DND-41 (cell line): ENCODE measurements at regions not wholly inside any gene's neighbourhood (a gene's known extent, or its start where the extent isn't known, plus 50 kb on each side); places are given as distances from the start of the nearest gene placed in this dataset.

ENCODE experiments used
- ATAC-seq: fragments of 200-7000 bp; cut with Tn5 transposase; 3 replicates; pipeline ENCODE4 v1.9.1; 2021; ENCODE audit warnings: low read depth; ENCODE audit not compliant: insufficient read depth
- DNase-seq: peaks from one replicate; pipeline ENCODE4 v3.0.0-alpha.2; 2020
- H2AFZ ChIP-seq: 2 replicates; pipeline ENCODE4 v1.6.0; 2012; ENCODE audit warnings: low read depth, low read length
- H3K27ac ChIP-seq: 2 replicates; pipeline ENCODE4 v1.5.1; 2012; ENCODE audit warnings: low read length, inconsistent platforms
- H3K27me3 ChIP-seq: fragments of 200-600 bp; sonication (generic); 2 replicates; pipeline ENCODE4 v1.6.0; 2012; ENCODE audit warnings: low read length, mild to moderate bottlenecking, inconsistent platforms; ENCODE audit not compliant: insufficient read depth, poor library complexity
- H3K36me3 ChIP-seq: 2 replicates; pipeline ENCODE4 v1.5.1; 2012; ENCODE audit warnings: low read length, inconsistent platforms; ENCODE audit not compliant: insufficient read depth
- H3K4me1 ChIP-seq: 2 replicates; pipeline ENCODE4 v1.5.1; 2012; ENCODE audit warnings: mild to moderate bottlenecking, low read length; ENCODE audit not compliant: insufficient read depth
- H3K4me2 ChIP-seq: 2 replicates; pipeline ENCODE4 v1.6.0; 2012; ENCODE audit warnings: mild to moderate bottlenecking, moderate library complexity, low read length, inconsistent platforms; ENCODE audit not compliant: insufficient read depth
- H3K4me3 ChIP-seq, 2 experiments: fragments of 200-600 bp in 1 of 2; shearing (Covaris generic) in 1 of 2; 2 replicates each; pipeline ENCODE4 v1.5.1; 2012 to 2016; ENCODE audit warnings: inconsistent platforms in 2 of 2, low read length in 2 of 2, mild to moderate bottlenecking in 2 of 2, low read depth in 1 of 2, moderate library complexity in 1 of 2
- H3K79me2 ChIP-seq: 2 replicates; pipeline ENCODE4 v1.6.0; 2012; ENCODE audit warnings: low read length, inconsistent platforms; ENCODE audit not compliant: insufficient read depth
- H3K9ac ChIP-seq: 2 replicates; pipeline ENCODE4 v1.6.0; 2012; ENCODE audit warnings: low read depth, mild to moderate bottlenecking, inconsistent platforms, low read length, moderate library complexity
- H3K9me3 ChIP-seq: 2 replicates; pipeline ENCODE4 v1.5.1; 2012; ENCODE audit warnings: low read length, moderate library complexity, mild to moderate bottlenecking, inconsistent platforms; ENCODE audit not compliant: insufficient read depth, severe bottlenecking
- H4K20me1 ChIP-seq: 2 replicates; pipeline ENCODE4 v1.6.0; 2012; ENCODE audit warnings: low read length; ENCODE audit not compliant: insufficient read depth
- EZH2 ChIP-seq: IDR thresholded peaks from 3 replicates; pipeline ENCODE4 v1.6.1; 2012; ENCODE audit warnings: borderline replicate concordance, low read depth, mild to moderate bottlenecking, moderate library complexity, low read length, inconsistent platforms; ENCODE audit not compliant: severe bottlenecking
- TF ChIP-seq, protein P1 (sequence below): IDR thresholded peaks from 2 replicates; pipeline ENCODE4 v1.5.1; 2012; ENCODE audit warnings: borderline replicate concordance, low read length, moderate library complexity, mild to moderate bottlenecking; ENCODE audit not compliant: poor library complexity, severe bottlenecking; ENCODE audit errors: extremely low read depth

DNA sequence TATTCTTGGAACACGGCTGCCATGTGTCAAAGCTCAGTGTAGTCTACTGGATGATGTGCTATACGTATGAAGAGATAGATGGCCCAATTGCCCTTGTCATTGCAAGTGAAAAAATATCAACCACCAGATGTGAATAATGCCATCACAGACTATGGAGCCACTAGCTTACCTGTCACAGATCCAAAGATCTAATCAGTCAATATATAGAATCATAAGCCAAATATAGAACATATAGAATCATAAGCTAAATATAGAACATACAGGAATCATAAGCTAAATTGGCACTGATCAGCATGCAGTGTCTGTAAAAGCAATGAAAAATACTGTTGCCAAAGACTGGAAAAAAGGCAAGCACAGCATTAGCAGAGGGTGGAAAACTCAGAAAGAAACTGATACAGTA is 1656.9 kb upstream of the RAG2 start:
- TF ChIP-seq EZH2 = no peak
- TF ChIP-seq, protein P1, sequence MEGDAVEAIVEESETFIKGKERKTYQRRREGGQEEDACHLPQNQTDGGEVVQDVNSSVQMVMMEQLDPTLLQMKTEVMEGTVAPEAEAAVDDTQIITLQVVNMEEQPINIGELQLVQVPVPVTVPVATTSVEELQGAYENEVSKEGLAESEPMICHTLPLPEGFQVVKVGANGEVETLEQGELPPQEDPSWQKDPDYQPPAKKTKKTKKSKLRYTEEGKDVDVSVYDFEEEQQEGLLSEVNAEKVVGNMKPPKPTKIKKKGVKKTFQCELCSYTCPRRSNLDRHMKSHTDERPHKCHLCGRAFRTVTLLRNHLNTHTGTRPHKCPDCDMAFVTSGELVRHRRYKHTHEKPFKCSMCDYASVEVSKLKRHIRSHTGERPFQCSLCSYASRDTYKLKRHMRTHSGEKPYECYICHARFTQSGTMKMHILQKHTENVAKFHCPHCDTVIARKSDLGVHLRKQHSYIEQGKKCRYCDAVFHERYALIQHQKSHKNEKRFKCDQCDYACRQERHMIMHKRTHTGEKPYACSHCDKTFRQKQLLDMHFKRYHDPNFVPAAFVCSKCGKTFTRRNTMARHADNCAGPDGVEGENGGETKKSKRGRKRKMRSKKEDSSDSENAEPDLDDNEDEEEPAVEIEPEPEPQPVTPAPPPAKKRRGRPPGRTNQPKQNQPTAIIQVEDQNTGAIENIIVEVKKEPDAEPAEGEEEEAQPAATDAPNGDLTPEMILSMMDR = no peak
- no peaks in the 10 kb centered on the region for H3K36me3 ChIP-seq
- H3K27ac ChIP-seq = no peak overlapping the region
- no peak overlapping the region for H3K4me3 ChIP-seq
- H3K9me3 ChIP-seq = no peaks in the 10 kb centered on the region
- no peaks in the 10 kb centered on the region for H4K20me1 ChIP-seq
- H3K9ac ChIP-seq = no peak overlapping the region
- H3K27me3 ChIP-seq = no peaks in the 10 kb centered on the region
- H2AFZ ChIP-seq = no peak overlapping the region
- H3K4me1 ChIP-seq = no peaks in the 10 kb centered on the region
- H3K79me2 ChIP-seq = no peaks in the 10 kb centered on the region
- ATAC-seq = no peak
- DNase-seq = no peak
- H3K4me2 ChIP-seq = no peak overlapping the region

DNA sequence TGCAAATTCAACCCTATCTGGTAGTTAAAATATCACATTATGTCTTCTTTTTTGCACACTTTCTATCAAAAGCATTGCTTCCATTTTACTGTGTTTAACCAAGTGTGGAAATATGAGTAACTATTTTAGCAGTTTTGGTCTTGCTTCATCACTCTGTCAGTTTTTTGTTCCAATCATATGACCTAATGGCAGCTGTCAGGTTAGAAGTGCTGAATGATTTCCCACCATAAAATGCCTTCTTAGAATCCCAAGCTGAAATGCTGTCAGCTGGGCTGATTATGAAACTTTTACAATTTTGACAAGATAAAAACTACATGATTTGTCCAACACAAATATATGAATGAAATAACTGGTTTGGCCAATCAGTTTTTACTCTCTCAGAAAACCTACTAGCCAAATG is 1654.6 kb upstream of the RAG2 start:
- ATAC-seq (no peak), DNase-seq (no peak)
- TF ChIP-seq, protein P1 = no peak
- TF ChIP-seq EZH2 = no peak
- no peak overlapping the region for H3K9ac ChIP-seq
- no peak overlapping the region for H3K27ac ChIP-seq
- H3K36me3 ChIP-seq = no peaks in the 10 kb centered on the region
- H3K27me3 ChIP-seq = no peaks in the 10 kb centered on the region
- no peaks in the 10 kb centered on the region for H3K79me2 ChIP-seq
- no peaks in the 10 kb centered on the region for H4K20me1 ChIP-seq
- no peaks in the 10 kb centered on the region for H3K4me1 ChIP-seq
- H2AFZ ChIP-seq = no peak overlapping the region
- H3K9me3 ChIP-seq = no peaks in the 10 kb centered on the region
- no peak overlapping the region for H3K4me2 ChIP-seq
- H3K4me3 ChIP-seq = no peak overlapping the region

DNA sequence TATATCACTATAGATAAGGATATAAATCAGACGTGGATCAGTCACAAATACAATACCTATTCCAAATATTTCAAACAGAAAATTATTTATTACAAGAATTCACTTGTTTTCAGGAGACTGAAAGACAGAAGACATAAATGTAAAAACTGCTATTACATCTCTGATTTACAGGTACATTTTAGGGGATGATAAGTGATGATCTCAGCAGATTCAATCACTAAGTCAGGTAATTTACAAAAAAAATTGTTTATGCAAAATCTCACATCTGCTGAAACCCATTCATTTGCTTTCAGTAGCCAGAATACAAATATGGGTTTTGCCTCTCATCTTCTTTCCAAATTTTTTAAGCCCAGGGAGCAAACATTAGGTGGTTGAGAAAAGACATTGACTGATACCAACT is 1648.4 kb upstream of the RAG2 start:
- ATAC-seq (no peak), DNase-seq (no peak)
- Histone ChIP-seq H2AFZ (no peak overlapping the region), H3K9ac (no peak overlapping the region), H3K9me3 (no peaks in the 10 kb centered on the region), H3K36me3 (no peaks in the 10 kb centered on the region), H4K20me1 (no peaks in the 10 kb centered on the region), H3K4me3 (no peak overlapping the region), H3K27ac (no peak overlapping the region), H3K27me3 (no peaks in the 10 kb centered on the region), H3K4me2 (no peak overlapping the region), H3K79me2 (no peaks in the 10 kb centered on the region), H3K4me1 (no peaks in the 10 kb centered on the region)
- TF ChIP-seq EZH2 = no peak
- TF ChIP-seq, protein P1 = no peak

DNA sequence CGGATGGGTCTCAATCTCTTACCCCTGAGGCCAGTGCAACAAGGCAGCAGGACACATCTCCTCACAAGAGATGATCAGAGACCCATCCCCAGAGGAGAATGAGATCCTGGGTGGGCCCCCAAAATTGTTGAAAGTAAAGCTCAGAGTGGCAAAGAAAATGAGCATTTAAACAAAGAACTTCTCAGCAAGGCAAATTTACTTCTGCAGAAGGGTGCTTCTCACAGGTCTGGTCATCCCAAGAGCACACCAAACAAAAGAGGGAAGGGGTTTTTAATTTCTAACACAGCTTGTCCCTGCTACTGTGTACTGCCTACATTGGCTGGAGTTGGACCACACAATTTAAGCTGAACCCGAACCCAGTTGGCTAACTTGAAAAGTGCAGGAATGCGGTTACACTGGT is 1628.6 kb upstream of the RAG2 start:
- H3K36me3 ChIP-seq = no peaks in the 10 kb centered on the region
- DNase-seq (no peak), ATAC-seq (no peak)
- H3K79me2 ChIP-seq = no peaks in the 10 kb centered on the region
- no peak overlapping the region for H3K9ac ChIP-seq
- H3K27me3 ChIP-seq = no peaks in the 10 kb centered on the region
- no peak overlapping the region for H3K4me2 ChIP-seq
- no peak for TF ChIP-seq EZH2
- TF ChIP-seq, protein P1 = no peak
- no peak overlapping the region for H3K27ac ChIP-seq
- no peak overlapping the region for H3K4me3 ChIP-seq
- H3K4me1 ChIP-seq = no peaks in the 10 kb centered on the region
- H4K20me1 ChIP-seq = no peaks in the 10 kb centered on the region
- H3K9me3 ChIP-seq = peaks cover 7% of the 10 kb centered on the region
- no peak overlapping the region for H2AFZ ChIP-seq
